DOHH2 (cell line): ENCODE measurements at regions not wholly inside any gene's neighbourhood (a gene's known extent, or its start where the extent isn't known, plus 50 kb on each side); places are given as distances from the start of the nearest gene placed in this dataset.

ENCODE experiments used
- EZH2phosphoT487 ChIP-seq: fragments of 200-600 bp; sonication (generic); IDR thresholded peaks from 2 replicates; pipeline ENCODE4 v1.6.1; 2017; ENCODE audit warnings: borderline replicate concordance, mild to moderate bottlenecking, antibody characterized with exemption, low read length, moderate library complexity, mixed read lengths
- TF ChIP-seq, protein P1 (sequence below): fragments of 200-600 bp; sonication (generic); IDR thresholded peaks from one replicate; pipeline ENCODE4 v1.5.1; 2014; ENCODE audit warnings: antibody characterized with exemption, mild to moderate bottlenecking, low read depth, low read length; ENCODE audit not compliant: poor library complexity, severe bottlenecking

DNA sequence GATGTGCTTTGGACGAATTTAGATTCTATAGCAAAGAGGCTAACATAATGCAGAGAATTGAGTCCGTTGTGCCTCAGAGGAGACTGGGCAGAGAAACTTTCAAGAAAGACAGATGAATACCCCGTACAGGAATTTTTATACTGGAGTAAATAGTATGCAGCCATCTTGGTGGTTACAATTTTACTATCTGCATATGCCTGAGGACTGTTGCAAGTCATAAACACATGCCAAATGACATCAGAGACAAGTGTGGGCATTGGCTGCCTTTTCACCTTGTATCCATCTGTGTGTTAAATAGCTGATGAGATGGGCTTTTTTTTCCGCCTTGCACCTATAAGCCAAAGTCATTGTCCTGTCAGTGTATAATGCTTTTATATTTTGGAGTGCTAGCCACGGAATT is 267.5 kb upstream of the SP4 start:
- TF ChIP-seq, protein P1, sequence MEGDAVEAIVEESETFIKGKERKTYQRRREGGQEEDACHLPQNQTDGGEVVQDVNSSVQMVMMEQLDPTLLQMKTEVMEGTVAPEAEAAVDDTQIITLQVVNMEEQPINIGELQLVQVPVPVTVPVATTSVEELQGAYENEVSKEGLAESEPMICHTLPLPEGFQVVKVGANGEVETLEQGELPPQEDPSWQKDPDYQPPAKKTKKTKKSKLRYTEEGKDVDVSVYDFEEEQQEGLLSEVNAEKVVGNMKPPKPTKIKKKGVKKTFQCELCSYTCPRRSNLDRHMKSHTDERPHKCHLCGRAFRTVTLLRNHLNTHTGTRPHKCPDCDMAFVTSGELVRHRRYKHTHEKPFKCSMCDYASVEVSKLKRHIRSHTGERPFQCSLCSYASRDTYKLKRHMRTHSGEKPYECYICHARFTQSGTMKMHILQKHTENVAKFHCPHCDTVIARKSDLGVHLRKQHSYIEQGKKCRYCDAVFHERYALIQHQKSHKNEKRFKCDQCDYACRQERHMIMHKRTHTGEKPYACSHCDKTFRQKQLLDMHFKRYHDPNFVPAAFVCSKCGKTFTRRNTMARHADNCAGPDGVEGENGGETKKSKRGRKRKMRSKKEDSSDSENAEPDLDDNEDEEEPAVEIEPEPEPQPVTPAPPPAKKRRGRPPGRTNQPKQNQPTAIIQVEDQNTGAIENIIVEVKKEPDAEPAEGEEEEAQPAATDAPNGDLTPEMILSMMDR = no peak
- TF ChIP-seq EZH2phosphoT487 = no peak
